ENCODE measurements at regions not wholly inside any gene's neighbourhood (a gene's known extent, or its start where the extent isn't known, plus 50 kb on each side); places are given as distances from the start of the nearest gene placed in this dataset.

DNA sequence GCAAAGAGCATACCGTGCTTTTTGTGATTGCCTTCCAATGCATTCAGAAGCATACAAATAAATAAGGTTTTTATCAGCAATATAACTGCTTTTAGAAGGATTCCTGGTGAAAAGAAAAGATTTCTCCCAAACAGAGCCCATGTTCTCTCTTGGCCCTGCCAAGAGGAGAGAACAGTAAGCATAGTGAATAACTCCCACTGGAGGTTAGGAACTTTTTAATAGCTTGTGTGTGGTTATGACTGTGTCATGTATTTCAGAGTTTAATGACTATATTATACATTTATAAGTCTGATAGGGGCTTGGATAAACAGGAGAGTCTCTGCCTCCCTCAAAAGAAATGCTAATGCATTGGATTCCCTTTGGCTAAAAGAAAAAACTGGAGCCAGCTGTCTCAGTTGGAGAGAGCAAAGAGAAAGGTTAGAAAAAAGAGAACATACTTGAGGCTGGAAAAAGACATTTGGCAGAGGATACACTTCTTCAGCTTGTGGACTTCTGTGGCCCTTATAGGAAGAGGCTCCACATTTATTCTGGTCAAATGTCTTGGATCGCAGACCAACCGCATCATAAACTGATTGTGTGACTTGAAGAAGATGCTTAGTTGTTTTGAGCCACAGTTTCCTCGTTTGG is 63.0 kb upstream of the SPRED2 start:
- Histone ChIP-seq H2AFZ (ENCODE audit: insufficient read depth, low read depth, low read length, poor library complexity, severe bottlenecking) (no peak overlapping the region), H3K27me3 (replicated peaks in 1 of 4; ENCODE audit: control extremely low read depth in 1 of 4, control insufficient read depth in 3 of 4, insufficient read depth in 4 of 4, low read length in 3 of 4) (peaks cover 0 to 5% (median 0%) of the 10 kb centered on the region in 4 experiments), H3K9me3 (ENCODE audit: control extremely low read depth in 1 of 3, control insufficient read depth in 2 of 3, insufficient read depth in 1 of 3, low read length in 2 of 3) (no peaks in the 10 kb centered on the region), H4K20me1 (ENCODE audit: control insufficient read depth, insufficient read depth, low read length, poor library complexity, severe bottlenecking) (no peaks in the 10 kb centered on the region), H3K4me3 (ENCODE audit: control extremely low read depth in 1 of 5, extremely low read depth in 1 of 5, insufficient read depth in 1 of 5, low read depth in 2 of 5, low read length in 4 of 5) (no peak overlapping the region), H3K79me2 (ENCODE audit: control insufficient read depth, insufficient read depth, low read length) (no peaks in the 10 kb centered on the region), H3K9ac (ENCODE audit: low read length) (no peak overlapping the region), H3K36me3 (replicated peaks in 1 of 2; ENCODE audit: control extremely low read depth in 1 of 2, control insufficient read depth in 1 of 2, extremely low read depth in 1 of 2, insufficient read depth in 2 of 2, low read length in 1 of 2) (no peaks in the 10 kb centered on the region), H3K4me2 (replicated peaks; ENCODE audit: low read depth, low read length, poor library complexity, severe bottlenecking) (no peak overlapping the region), H3K27ac (ENCODE audit: low read length in 2 of 2) (no peak overlapping the region), H3K4me1 (ENCODE audit: control insufficient read depth in 2 of 2, insufficient read depth in 2 of 2, low read length in 2 of 2) (no peaks in the 10 kb centered on the region)
- DNase-seq (no peak), ATAC-seq (ENCODE audit: low read depth) (no peak)
- no peak overlapping the region for H3K27ac Mint-ChIP-seq
- no peak overlapping the region for H3K4me3 Mint-ChIP-seq
- POLR2A ChIA-PET: no interaction called here
- CTCF ChIA-PET: no interaction called here
- TF ChIP-seq, protein P1, sequence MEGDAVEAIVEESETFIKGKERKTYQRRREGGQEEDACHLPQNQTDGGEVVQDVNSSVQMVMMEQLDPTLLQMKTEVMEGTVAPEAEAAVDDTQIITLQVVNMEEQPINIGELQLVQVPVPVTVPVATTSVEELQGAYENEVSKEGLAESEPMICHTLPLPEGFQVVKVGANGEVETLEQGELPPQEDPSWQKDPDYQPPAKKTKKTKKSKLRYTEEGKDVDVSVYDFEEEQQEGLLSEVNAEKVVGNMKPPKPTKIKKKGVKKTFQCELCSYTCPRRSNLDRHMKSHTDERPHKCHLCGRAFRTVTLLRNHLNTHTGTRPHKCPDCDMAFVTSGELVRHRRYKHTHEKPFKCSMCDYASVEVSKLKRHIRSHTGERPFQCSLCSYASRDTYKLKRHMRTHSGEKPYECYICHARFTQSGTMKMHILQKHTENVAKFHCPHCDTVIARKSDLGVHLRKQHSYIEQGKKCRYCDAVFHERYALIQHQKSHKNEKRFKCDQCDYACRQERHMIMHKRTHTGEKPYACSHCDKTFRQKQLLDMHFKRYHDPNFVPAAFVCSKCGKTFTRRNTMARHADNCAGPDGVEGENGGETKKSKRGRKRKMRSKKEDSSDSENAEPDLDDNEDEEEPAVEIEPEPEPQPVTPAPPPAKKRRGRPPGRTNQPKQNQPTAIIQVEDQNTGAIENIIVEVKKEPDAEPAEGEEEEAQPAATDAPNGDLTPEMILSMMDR (IDR thresholded peaks at IDR 0.05): no peak
- no peak for TF ChIP-seq EZH2 (IDR thresholded peaks at IDR 0.05; ENCODE audit: borderline replicate concordance, insufficient read depth, low read depth, low read length, poor library complexity, severe bottlenecking)
- no peaks in the 10 kb centered on the region for H3K4me1 Mint-ChIP-seq
- no CpG with 5 or more reads among the region's 4 CpGs for WGBS (ENCODE audit: insufficient coverage)
- peaks cover 13% of the 10 kb centered on the region for H3K27me3 Mint-ChIP-seq
- no peaks in the 10 kb centered on the region for H3K9me3 Mint-ChIP-seq (ENCODE audit: insufficient read depth)
- intact Hi-C loops (cut with micrococcal nuclease): no loop called here

DNA sequence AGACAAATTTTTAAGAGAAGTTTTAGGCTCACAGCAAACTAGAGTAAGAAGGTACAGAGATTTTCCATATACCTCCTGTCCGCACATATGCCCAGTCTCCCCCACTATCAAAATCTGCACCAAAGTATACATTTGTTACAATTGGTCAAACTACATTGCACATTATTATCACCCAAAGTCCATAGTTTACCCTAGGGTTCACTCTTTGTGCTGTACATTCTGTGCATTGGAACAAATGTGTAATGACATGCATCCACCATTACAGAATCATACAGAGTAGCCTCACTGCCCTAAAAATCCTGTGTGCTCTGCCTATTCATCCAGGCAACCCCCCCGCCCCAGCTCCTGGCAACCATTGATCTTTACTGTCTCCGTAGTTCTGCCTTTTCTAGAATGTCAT is 61.7 kb upstream of the SPRED2 start:
- ChIA-PET POLR2A (no interaction called here), CTCF (no interaction called here)
- no peak overlapping the region for H3K4me3 ChIP-seq (ENCODE audit: control extremely low read depth in 1 of 5, extremely low read depth in 1 of 5, insufficient read depth in 1 of 5, low read depth in 2 of 5, low read length in 4 of 5)
- Mint-ChIP-seq H3K27me3 (peaks cover 15% of the 10 kb centered on the region), H3K4me1 (no peaks in the 10 kb centered on the region), H3K27ac (no peak overlapping the region), H3K9me3 (ENCODE audit: insufficient read depth) (no peaks in the 10 kb centered on the region), H3K4me3 (no peak overlapping the region)
- no peak overlapping the region for H3K27ac ChIP-seq (ENCODE audit: low read length in 2 of 2)
- peaks cover 0 to 4% (median 0%) of the 10 kb centered on the region in 3 donors for H3K9me3 ChIP-seq (ENCODE audit: control extremely low read depth in 1 of 3, control insufficient read depth in 2 of 3, insufficient read depth in 1 of 3, low read length in 2 of 3)
- no peak overlapping the region for H3K4me2 ChIP-seq (replicated peaks; ENCODE audit: low read depth, low read length, poor library complexity, severe bottlenecking)
- H3K9ac ChIP-seq (ENCODE audit: low read length): no peak overlapping the region
- TF ChIP-seq, protein P1 (IDR thresholded peaks at IDR 0.05): no peak
- TF ChIP-seq EZH2 (IDR thresholded peaks at IDR 0.05; ENCODE audit: borderline replicate concordance, insufficient read depth, low read depth, low read length, poor library complexity, severe bottlenecking): no peak
- H4K20me1 ChIP-seq (ENCODE audit: control insufficient read depth, insufficient read depth, low read length, poor library complexity, severe bottlenecking): no peaks in the 10 kb centered on the region
- DNase-seq (no peak), ATAC-seq (ENCODE audit: low read depth) (no peak)
- H3K36me3 ChIP-seq (replicated peaks in 1 of 2; ENCODE audit: control extremely low read depth in 1 of 2, control insufficient read depth in 1 of 2, extremely low read depth in 1 of 2, insufficient read depth in 2 of 2, low read length in 1 of 2): no peaks in the 10 kb centered on the region
- no peaks in the 10 kb centered on the region for H3K79me2 ChIP-seq (ENCODE audit: control insufficient read depth, insufficient read depth, low read length)
- 100% methylated on average over 2 of the region's 3 CpGs for WGBS (ENCODE audit: insufficient coverage)
- intact Hi-C loops (cut with micrococcal nuclease): no loop called here
- H2AFZ ChIP-seq (ENCODE audit: insufficient read depth, low read depth, low read length, poor library complexity, severe bottlenecking): no peak overlapping the region
- H3K27me3 ChIP-seq (replicated peaks in 1 of 4; ENCODE audit: control extremely low read depth in 1 of 4, control insufficient read depth in 3 of 4, insufficient read depth in 4 of 4, low read length in 3 of 4): peaks cover 0 to 10% (median 0%) of the 10 kb centered on the region in 4 experiments
- H3K4me1 ChIP-seq (ENCODE audit: control insufficient read depth in 2 of 2, insufficient read depth in 2 of 2, low read length in 2 of 2): no peaks in the 10 kb centered on the region

All from B cell (primary cell).